GM12865 (cell line): ENCODE measurements at regions not wholly inside any gene's neighbourhood (a gene's known extent, or its start where the extent isn't known, plus 50 kb on each side); places are given as distances from the start of the nearest gene placed in this dataset.
"Not testable (repeated sequence)": the region's sequence is repeated elsewhere in the genome, so short reads cannot be mapped to it uniquely, and the experiment has no call there.

Experiments used
- DNase-seq: peaks from one replicate; pipeline ENCODE4 v3.0.0; 2010; ENCODE audit warnings: low read depth
- H3K4me3 ChIP-seq: 2 replicates; pipeline ENCODE4 v1.5.1; 2011; ENCODE audit warnings: mild to moderate bottlenecking, low read depth, low read length, control low read depth
- CTCF ChIP-seq: IDR thresholded peaks from 2 replicates; pipeline ENCODE4 v1.5.1; 2011; ENCODE audit warnings: low read length, control low read depth, low read depth, inconsistent platforms; ENCODE audit not compliant: insufficient read depth; ENCODE audit errors: missing control alignments

- no peak for DNase-seq
- TF ChIP-seq CTCF = no peak
- H3K4me3 ChIP-seq = no peak overlapping the region
Measured at GRCh38 chr4:33725861-33726260, 2518.5 kb downstream of the ARAP2 start.

GRCh38 chr4:33737726-33738125, 2506.6 kb downstream of the ARAP2 start:
- no peak for TF ChIP-seq CTCF
- H3K4me3 ChIP-seq = no peak overlapping the region
- DNase-seq = no peak

- TF ChIP-seq CTCF = no peak
- no peak for DNase-seq
- no peak overlapping the region for H3K4me3 ChIP-seq
Measured at GRCh38 chr4:33739884-33740632, 2504.3 kb downstream of the ARAP2 start.

GRCh38 chr4:33740871-33741270, 2503.4 kb downstream of the ARAP2 start:
- H3K4me3 ChIP-seq, DNase-seq: not testable (repeated sequence)

- TF ChIP-seq CTCF = no peak
- peak; percentile 30 for DNase-seq
- no peak overlapping the region for H3K4me3 ChIP-seq
Measured at GRCh38 chr4:33746979-33747378, 2497.3 kb downstream of the ARAP2 start.

- no peak overlapping the region for H3K4me3 ChIP-seq
- no peak for TF ChIP-seq CTCF
Measured at GRCh38 chr4:33751050-33751449, 2493.3 kb downstream of the ARAP2 start.

GRCh38 chr4:33772582-33772981, 2471.7 kb downstream of the ARAP2 start:
- no peak for TF ChIP-seq CTCF
- no peak overlapping the region for H3K4me3 ChIP-seq
- DNase-seq = no peak

More at GRCh38 chr4:33751050-33751449, 2493.3 kb downstream of the ARAP2 start:
- no peak for DNase-seq
